ENCODE measurements at regions not wholly inside any gene's neighbourhood (a gene's known extent, or its start where the extent isn't known, plus 50 kb on each side); places are given as distances from the start of the nearest gene placed in this dataset.

DNA sequence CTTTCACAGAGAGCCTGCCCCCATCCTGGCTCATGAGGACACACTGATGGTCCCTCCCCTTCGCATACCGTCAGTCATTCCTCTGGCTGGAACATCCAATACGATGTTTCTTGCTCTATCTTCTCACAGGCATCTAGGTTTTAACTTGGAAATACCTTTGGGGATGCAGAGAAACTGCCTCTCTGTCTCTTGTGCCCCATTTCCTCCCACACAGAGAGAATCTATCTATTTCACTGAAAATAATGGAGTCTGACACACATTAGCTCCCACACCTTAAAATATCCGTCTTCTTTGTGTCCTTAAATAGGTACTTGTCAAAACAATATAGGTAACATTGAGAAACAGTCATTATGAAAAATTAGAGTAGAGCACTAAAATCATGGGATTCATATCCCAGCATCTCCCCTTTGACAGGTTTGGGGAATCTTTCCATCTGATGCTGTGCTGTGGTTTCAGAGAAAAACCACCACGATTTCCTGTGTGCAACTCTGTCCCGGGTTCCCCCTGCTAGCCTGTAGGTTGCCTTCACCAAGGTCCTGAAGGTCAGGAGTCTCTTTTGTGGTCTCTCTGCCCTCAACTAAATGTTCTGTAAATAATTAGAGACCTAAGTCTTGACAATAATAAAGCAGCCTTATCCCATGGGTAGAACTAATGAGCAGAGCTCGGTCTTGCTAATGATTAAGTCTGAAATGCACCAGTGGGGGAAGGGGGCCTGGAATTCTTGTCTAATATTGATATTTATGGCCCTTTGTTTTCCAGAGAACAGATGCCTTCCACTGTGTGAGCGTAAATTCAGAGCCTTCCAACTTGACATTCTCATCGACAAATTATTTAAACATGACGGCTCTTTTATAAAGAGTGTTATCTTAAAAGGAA, 371.0 kb downstream of the ICE1 start:
- no peak for DNase-seq
- no peaks in the 10 kb centered on the region for H3K27me3 ChIP-seq
- H3K4me3 ChIP-seq: no peak overlapping the region
- no peaks in the 10 kb centered on the region for H3K9me3 ChIP-seq
- no peaks in the 10 kb centered on the region for H3K36me3 ChIP-seq
- no peak overlapping the region for H3K27ac ChIP-seq
- H3K4me1 ChIP-seq: no peaks in the 10 kb centered on the region
- intact Hi-C loops (cut with DNase I; ENCODE audit: low total_unique reads): no loop called here
- TF ChIP-seq, protein P1, sequence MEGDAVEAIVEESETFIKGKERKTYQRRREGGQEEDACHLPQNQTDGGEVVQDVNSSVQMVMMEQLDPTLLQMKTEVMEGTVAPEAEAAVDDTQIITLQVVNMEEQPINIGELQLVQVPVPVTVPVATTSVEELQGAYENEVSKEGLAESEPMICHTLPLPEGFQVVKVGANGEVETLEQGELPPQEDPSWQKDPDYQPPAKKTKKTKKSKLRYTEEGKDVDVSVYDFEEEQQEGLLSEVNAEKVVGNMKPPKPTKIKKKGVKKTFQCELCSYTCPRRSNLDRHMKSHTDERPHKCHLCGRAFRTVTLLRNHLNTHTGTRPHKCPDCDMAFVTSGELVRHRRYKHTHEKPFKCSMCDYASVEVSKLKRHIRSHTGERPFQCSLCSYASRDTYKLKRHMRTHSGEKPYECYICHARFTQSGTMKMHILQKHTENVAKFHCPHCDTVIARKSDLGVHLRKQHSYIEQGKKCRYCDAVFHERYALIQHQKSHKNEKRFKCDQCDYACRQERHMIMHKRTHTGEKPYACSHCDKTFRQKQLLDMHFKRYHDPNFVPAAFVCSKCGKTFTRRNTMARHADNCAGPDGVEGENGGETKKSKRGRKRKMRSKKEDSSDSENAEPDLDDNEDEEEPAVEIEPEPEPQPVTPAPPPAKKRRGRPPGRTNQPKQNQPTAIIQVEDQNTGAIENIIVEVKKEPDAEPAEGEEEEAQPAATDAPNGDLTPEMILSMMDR (IDR thresholded peaks at IDR 0.05): no peak

DNA sequence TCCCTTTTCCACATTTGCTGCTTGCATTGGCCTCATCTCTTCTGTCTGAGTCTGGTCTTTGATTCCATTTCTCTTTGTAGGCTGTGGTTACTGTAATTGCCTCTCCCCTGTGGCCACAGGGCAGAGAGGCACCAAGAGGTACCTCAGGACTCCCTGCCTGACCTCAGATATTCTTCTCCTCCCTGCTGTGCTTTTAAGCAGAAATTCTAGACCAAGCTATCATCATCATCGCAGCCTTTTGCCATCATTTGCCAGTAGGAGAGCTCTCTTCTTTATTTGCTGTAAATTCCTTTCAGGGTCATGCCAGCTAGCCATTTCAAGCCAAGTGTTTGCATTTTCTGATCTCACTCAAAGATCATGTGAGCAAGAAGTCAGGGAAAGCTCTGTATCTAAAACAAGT, 369.6 kb downstream of the ICE1 start:
- Histone ChIP-seq H3K4me3 (no peak overlapping the region), H3K9me3 (no peaks in the 10 kb centered on the region), H3K27ac (no peak overlapping the region), H3K36me3 (no peaks in the 10 kb centered on the region), H3K27me3 (no peaks in the 10 kb centered on the region), H3K4me1 (no peaks in the 10 kb centered on the region)
- TF ChIP-seq, protein P1 (IDR thresholded peaks at IDR 0.05): no peak
- DNase-seq: no peak
- intact Hi-C loops (cut with DNase I; ENCODE audit: low total_unique reads): no loop called here

DNA sequence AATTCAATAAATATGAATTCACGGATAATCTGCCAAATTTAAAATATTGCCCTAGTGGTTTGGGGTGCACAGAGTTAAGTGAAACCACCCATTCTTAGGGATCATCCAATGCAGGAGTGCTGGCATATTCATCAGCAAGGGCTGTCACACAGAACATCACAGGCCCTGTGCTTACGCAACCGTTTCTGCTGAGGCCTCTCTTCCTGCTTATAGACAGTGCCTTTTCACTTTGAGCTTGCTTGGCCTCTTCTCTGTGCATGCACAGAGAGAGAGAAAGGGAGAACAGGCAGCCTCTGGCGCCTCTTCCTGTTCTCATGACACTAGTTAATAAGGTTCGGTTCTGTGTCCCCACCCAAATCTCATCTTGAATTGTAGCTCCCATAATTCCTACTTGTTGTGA, 366.3 kb downstream of the ICE1 start:
- Histone ChIP-seq H3K27me3 (no peaks in the 10 kb centered on the region), H3K27ac (no peak overlapping the region), H3K36me3 (no peaks in the 10 kb centered on the region), H3K9me3 (peaks cover 0 to 3% (median 0%) of the 10 kb centered on the region in 3 donors), H3K4me1 (no peaks in the 10 kb centered on the region), H3K4me3 (no peak overlapping the region)
- TF ChIP-seq, protein P1 (IDR thresholded peaks at IDR 0.05): no peak
- no peak for DNase-seq
- intact Hi-C loops (cut with DNase I; ENCODE audit: low total_unique reads): no loop called here

DNA sequence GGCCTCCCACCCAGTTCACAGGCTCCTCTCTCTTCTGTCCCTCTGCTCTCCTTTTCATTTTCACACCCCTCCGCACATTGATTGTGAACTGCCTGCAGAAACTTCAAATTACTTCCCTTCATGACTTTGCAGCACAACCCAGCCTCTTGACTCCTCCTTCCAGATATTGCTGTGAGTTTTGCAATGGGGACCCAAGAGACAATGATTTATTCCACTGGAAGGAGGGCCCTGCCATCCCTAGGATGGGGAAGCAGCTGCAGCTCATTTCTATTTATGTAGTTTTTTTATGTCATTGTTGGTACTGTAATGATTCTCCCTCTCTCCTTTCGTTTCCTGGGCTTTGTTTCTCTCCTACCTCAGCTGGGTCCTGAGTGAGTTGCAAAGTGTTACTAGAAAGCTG, 364.9 kb downstream of the ICE1 start:
- Histone ChIP-seq H3K36me3 (no peaks in the 10 kb centered on the region), H3K9me3 (peaks cover 0 to 3% (median 0%) of the 10 kb centered on the region in 3 donors), H3K27ac (no peak overlapping the region), H3K4me1 (no peaks in the 10 kb centered on the region), H3K27me3 (no peaks in the 10 kb centered on the region), H3K4me3 (no peak overlapping the region)
- intact Hi-C loops (cut with DNase I; ENCODE audit: low total_unique reads): no loop called here
- TF ChIP-seq, protein P1 (IDR thresholded peaks at IDR 0.05): no peak
- DNase-seq: no peak

DNA sequence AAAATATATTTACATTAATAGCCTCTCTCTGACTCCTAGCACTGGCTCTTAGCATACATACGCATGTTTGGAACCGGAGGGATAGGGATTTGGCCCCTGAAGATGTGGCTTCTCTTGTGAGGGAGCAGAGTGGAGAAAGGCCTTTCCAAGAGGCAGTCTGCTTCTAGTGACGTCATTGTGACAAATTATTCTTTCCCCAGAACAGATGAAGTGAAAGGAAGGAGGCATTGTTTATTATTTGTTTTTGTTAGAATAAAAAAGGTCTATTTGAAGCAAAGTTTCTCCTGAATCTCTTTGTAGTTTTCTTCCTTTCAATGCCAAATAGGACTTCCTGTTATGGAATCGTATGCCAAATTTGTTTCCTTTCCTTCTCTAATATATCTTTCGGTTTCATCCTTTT, 361.6 kb downstream of the ICE1 start:
- Histone ChIP-seq H3K4me1 (no peaks in the 10 kb centered on the region), H3K9me3 (peaks cover 0 to 3% (median 0%) of the 10 kb centered on the region in 3 donors), H3K36me3 (no peaks in the 10 kb centered on the region), H3K27ac (no peak overlapping the region), H3K4me3 (no peak overlapping the region), H3K27me3 (no peaks in the 10 kb centered on the region)
- intact Hi-C loops (cut with DNase I; ENCODE audit: low total_unique reads): no loop called here
- TF ChIP-seq, protein P1 (IDR thresholded peaks at IDR 0.05): no peak
- DNase-seq: no peak

Data from tibial artery (tissue), 4 donors.